ENCODE measurements at regions not wholly inside any gene's neighbourhood (a gene's known extent, or its start where the extent isn't known, plus 50 kb on each side); places are given as distances from the start of the nearest gene placed in this dataset.

GRCh38 chr12:124726596-124727263 is 136.9 kb downstream of the SCARB1 start:
- no peak for DNase-seq

GRCh38 chr12:124725597-124726237 is 137.9 kb downstream of the SCARB1 start:
- DNase-seq, result no peak

- DNase-seq, result no peak
Observed at GRCh38 chr12:124725099-124725498, 138.6 kb downstream of the SCARB1 start.

- DNase-seq, result no peak
Observed at GRCh38 chr12:124722878-124723277, 140.8 kb downstream of the SCARB1 start.

GRCh38 chr12:124721501-124722162 is 142.0 kb downstream of the SCARB1 start:
- no peak for DNase-seq

GRCh38 chr12:124720681-124721500 is 142.8 kb downstream of the SCARB1 start:
- DNase-seq, result no peak

GRCh38 chr12:124720004-124720680 is 143.5 kb downstream of the SCARB1 start:
- DNase-seq, result no peak

GRCh38 chr12:124719231-124719630 is 144.4 kb downstream of the SCARB1 start:
- DNase-seq, result no peak

GRCh38 chr12:124718458-124718857 is 145.2 kb downstream of the SCARB1 start:
- DNase-seq, result no peak

- no peak for DNase-seq
Observed at GRCh38 chr12:124718036-124718435, 145.6 kb downstream of the SCARB1 start.

GRCh38 chr12:124717318-124717717 is 146.3 kb downstream of the SCARB1 start:
- no peak for DNase-seq

GRCh38 chr12:124716208-124717130 is 147.2 kb downstream of the SCARB1 start:
- DNase-seq, result no peak

- DNase-seq, result no peak
Observed at GRCh38 chr12:124715121-124715990, 147.9 kb upstream of the NCOR2 start.

- DNase-seq, result peak; percentile 8
Observed at GRCh38 chr12:124713436-124714082, 146.1 kb upstream of the NCOR2 start.

GRCh38 chr12:124713041-124713435 is 145.6 kb upstream of the NCOR2 start:
- no peak for DNase-seq

GRCh38 chr12:124711344-124711743 is 143.9 kb upstream of the NCOR2 start:
- no peak for DNase-seq

- no peak for DNase-seq
Observed at GRCh38 chr12:124709722-124710687, 142.6 kb upstream of the NCOR2 start.

GRCh38 chr12:124707316-124707715 is 139.9 kb upstream of the NCOR2 start:
- DNase-seq, result no peak

- DNase-seq, result no peak
Observed at GRCh38 chr12:124706363-124706762, 139.0 kb upstream of the NCOR2 start.
